B cell (primary cell): ENCODE measurements at regions not wholly inside any gene's neighbourhood (a gene's known extent, or its start where the extent isn't known, plus 50 kb on each side); places are given as distances from the start of the nearest gene placed in this dataset.

Experiments
- CTCF ChIP-seq: fragments of 200-600 bp; IDR thresholded peaks from one replicate; pipeline ENCODE4 v1.8.0; 2022; ENCODE audit warnings: antibody characterized with exemption, mild to moderate bottlenecking
- EZH2 ChIP-seq: IDR thresholded peaks from 2 replicates; pipeline ENCODE4 v1.6.1; 2012; ENCODE audit warnings: borderline replicate concordance, low read depth, mild to moderate bottlenecking, moderate library complexity, low read length; ENCODE audit not compliant: insufficient read depth, poor library complexity, severe bottlenecking

- TF ChIP-seq EZH2 (no peak), CTCF (no peak)
These were observed 80.1 kb upstream of the FAM204A start for GRCh38 chr10:118422241-118422640.
